ENCODE measurements at regions not wholly inside any gene's neighbourhood (a gene's known extent, or its start where the extent isn't known, plus 50 kb on each side); places are given as distances from the start of the nearest gene placed in this dataset.

DNA sequence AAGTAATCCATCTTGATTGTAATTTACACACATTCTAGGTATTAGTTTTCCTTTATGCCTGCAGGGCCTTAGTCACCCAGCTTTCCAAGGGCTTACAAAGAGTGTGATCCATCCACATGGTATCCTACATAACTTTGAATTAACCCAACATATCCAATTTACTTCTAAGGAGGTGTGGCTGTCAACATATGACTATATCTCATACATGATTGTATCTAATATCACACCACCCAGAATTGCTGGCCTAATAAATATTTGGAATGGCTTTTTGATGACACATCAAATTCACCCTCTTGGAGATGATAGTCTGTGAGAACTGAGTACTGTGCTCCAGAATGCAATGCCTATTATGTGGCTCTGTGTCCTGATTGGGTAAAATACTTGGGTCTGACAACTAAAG is 363.3 kb upstream of the GRIN3A start:
- TF ChIP-seq EP300 (IDR thresholded peaks at IDR 0.05; ENCODE audit: borderline replicate concordance) (0 out of 2 replicates have a peak, but pooled peaks have one; percentile 13), TEAD4 (IDR thresholded peaks at IDR 0.05) (peak; percentile 45; the same call in 1 of the 2 replicates)
- TF ChIP-seq, protein P1, sequence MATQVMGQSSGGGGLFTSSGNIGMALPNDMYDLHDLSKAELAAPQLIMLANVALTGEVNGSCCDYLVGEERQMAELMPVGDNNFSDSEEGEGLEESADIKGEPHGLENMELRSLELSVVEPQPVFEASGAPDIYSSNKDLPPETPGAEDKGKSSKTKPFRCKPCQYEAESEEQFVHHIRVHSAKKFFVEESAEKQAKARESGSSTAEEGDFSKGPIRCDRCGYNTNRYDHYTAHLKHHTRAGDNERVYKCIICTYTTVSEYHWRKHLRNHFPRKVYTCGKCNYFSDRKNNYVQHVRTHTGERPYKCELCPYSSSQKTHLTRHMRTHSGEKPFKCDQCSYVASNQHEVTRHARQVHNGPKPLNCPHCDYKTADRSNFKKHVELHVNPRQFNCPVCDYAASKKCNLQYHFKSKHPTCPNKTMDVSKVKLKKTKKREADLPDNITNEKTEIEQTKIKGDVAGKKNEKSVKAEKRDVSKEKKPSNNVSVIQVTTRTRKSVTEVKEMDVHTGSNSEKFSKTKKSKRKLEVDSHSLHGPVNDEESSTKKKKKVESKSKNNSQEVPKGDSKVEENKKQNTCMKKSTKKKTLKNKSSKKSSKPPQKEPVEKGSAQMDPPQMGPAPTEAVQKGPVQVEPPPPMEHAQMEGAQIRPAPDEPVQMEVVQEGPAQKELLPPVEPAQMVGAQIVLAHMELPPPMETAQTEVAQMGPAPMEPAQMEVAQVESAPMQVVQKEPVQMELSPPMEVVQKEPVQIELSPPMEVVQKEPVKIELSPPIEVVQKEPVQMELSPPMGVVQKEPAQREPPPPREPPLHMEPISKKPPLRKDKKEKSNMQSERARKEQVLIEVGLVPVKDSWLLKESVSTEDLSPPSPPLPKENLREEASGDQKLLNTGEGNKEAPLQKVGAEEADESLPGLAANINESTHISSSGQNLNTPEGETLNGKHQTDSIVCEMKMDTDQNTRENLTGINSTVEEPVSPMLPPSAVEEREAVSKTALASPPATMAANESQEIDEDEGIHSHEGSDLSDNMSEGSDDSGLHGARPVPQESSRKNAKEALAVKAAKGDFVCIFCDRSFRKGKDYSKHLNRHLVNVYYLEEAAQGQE (IDR thresholded peaks at IDR 0.05; ENCODE audit: low read depth), result no peak

DNA sequence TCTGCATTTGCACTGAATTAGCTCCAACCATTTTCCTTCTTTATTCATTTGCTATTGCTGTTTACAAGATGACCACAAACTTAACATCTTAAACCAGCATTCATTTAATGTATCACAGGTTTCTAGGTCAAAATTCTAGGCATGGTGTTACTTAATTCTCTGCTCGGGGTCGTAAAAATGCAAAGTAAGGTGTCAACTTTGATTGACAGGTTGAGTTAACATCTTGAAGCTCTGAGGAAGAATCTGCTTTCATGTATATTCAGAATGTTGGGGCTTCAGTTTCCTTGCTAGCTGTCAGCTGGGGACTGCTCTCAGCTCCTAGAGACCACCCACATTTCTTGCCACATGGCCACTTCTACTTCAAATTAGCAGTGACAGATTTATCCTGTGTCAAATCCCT is 348.7 kb upstream of the GRIN3A start:
- TF ChIP-seq, protein P2, sequence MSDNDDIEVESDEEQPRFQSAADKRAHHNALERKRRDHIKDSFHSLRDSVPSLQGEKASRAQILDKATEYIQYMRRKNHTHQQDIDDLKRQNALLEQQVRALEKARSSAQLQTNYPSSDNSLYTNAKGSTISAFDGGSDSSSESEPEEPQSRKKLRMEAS (IDR thresholded peaks at IDR 0.05), result no peak
- TF ChIP-seq ZBTB7A (IDR thresholded peaks at IDR 0.05; ENCODE audit: low read depth) (no peak), TEAD4 (IDR thresholded peaks at IDR 0.05) (no peak), YY1 (IDR thresholded peaks at IDR 0.05; ENCODE audit: low read depth) (no peak), EP300 (IDR thresholded peaks at IDR 0.05; ENCODE audit: borderline replicate concordance) (no peak), RAD21 (IDR thresholded peaks at IDR 0.05; ENCODE audit: low read depth) (no peak), NFIC (IDR thresholded peaks at IDR 0.05) (no peak), EGR1 (IDR thresholded peaks at IDR 0.05) (no peak), CEBPB (IDR thresholded peaks at IDR 0.05) (no peak), TAF1 (IDR thresholded peaks at IDR 0.05; ENCODE audit: low read depth) (no peak), FOXM1 (IDR thresholded peaks at IDR 0.05; ENCODE audit: borderline replicate concordance, low read depth) (no peak), CREB1 (IDR thresholded peaks at IDR 0.05; ENCODE audit: low read depth) (no peak), TCF12 (IDR thresholded peaks at IDR 0.05; ENCODE audit: low read depth) (no peak)
- TF ChIP-seq, protein P3, sequence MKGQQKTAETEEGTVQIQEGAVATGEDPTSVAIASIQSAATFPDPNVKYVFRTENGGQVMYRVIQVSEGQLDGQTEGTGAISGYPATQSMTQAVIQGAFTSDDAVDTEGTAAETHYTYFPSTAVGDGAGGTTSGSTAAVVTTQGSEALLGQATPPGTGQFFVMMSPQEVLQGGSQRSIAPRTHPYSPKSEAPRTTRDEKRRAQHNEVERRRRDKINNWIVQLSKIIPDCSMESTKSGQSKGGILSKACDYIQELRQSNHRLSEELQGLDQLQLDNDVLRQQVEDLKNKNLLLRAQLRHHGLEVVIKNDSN (IDR thresholded peaks at IDR 0.05), result no peak
- TF ChIP-seq, protein P1 (IDR thresholded peaks at IDR 0.05; ENCODE audit: low read depth), result no peak

DNA sequence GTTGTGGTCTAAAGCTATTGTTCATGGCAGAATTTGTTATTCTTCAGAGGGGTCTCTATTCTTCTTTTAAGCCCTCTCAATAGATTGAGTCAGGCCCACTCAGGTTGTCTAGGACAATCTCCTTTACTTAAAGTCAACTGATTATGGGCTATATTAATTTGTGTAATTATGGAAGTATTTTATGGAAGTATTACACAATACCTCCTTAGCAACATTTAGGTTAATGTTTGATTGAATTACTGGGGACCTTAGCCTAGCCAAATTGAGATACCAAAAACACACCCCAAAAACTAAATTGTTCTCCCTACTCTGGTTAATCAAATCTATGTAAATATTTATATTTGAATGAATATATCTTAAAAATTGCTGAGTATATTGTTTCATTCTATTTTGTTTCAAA is 347.1 kb upstream of the GRIN3A start:
- TF ChIP-seq CREB1 (IDR thresholded peaks at IDR 0.05; ENCODE audit: low read depth) (no peak), EP300 (IDR thresholded peaks at IDR 0.05; ENCODE audit: borderline replicate concordance) (no peak), EGR1 (IDR thresholded peaks at IDR 0.05) (no peak), FOXM1 (IDR thresholded peaks at IDR 0.05; ENCODE audit: borderline replicate concordance, low read depth) (no peak), YY1 (IDR thresholded peaks at IDR 0.05; ENCODE audit: low read depth) (no peak), TEAD4 (IDR thresholded peaks at IDR 0.05) (no peak), ZBTB7A (IDR thresholded peaks at IDR 0.05; ENCODE audit: low read depth) (no peak), RAD21 (IDR thresholded peaks at IDR 0.05; ENCODE audit: low read depth) (no peak), CEBPB (IDR thresholded peaks at IDR 0.05) (no peak), TAF1 (IDR thresholded peaks at IDR 0.05; ENCODE audit: low read depth) (no peak)
- TF ChIP-seq, protein P2 (IDR thresholded peaks at IDR 0.05), result no peak
- TF ChIP-seq, protein P1 (IDR thresholded peaks at IDR 0.05; ENCODE audit: low read depth), result no peak

DNA sequence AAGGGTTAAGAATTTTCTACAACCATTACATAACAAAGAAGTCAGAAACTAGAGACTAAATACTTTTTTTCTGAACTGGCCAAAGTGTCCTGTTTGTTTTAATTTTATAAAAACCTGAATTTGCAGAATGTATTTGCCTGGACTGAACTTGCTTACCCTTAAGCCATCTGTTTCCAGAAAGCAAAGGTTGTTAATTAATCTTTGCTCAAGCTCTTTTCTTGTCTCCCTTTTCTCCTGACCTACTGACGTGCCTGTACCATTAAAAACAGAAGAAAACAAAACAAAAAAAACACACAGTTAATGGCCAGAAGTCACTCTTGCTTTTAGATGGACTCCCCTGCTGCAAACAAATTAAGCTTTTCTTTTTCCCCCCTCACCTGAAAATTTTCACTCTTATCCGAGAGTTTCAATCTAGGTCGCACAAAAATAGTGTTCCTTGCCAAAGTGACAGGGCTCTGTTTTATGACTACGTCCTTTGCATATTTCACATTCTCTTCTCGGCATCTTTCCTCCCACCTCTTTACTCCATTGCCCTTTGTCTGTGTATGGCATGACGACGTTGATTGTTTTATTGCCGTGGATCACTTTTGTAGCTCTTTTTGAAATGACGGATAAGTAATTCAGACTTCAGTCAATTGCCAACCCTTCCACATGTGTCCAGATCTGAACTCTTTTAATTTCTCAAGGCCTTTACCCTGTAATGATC is 333.8 kb upstream of the GRIN3A start:
- TF ChIP-seq TEAD4 (IDR thresholded peaks at IDR 0.05), result peak; percentile 9; the same call in 1 of the 2 replicates
- TF ChIP-seq FOXM1 (IDR thresholded peaks at IDR 0.05; ENCODE audit: borderline replicate concordance, low read depth), result no peak

DNA sequence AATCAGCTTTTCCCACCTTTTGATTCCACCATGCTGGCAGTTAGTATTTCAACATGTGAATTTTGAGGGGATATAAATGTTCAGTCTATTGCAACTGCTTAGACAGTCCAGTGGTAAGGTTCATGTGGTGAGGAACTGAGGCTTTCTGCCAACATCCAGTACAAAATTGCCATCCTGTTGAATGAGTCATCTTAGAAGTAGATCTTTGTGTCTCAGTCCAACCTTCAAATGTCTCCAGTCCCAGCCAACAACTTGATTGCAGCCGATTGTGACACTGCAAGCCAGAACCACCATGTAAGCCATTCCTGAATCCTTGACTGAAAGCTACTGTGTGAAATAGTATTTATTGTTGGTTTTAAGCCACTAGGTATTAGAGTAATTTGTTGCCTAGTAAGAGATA is 331.5 kb upstream of the GRIN3A start:
- TF ChIP-seq, protein P2 (IDR thresholded peaks at IDR 0.05), result no peak
- no peak for TF ChIP-seq CREB1 (IDR thresholded peaks at IDR 0.05; ENCODE audit: low read depth)
- TF ChIP-seq FOXM1 (IDR thresholded peaks at IDR 0.05; ENCODE audit: borderline replicate concordance, low read depth), result no peak
- peak; percentile 2; the same call in 1 of the 2 replicates for TF ChIP-seq RAD21 (IDR thresholded peaks at IDR 0.05; ENCODE audit: low read depth)
- no peak for TF ChIP-seq TEAD4 (IDR thresholded peaks at IDR 0.05)
- TF ChIP-seq NFIC (IDR thresholded peaks at IDR 0.05), result peak; percentile 57; the same call in 1 of the 2 replicates
- no peak for TF ChIP-seq ZBTB7A (IDR thresholded peaks at IDR 0.05; ENCODE audit: low read depth)

Measured in Ishikawa (cell line).